ENCODE measurements at regions not wholly inside any gene's neighbourhood (a gene's known extent, or its start where the extent isn't known, plus 50 kb on each side); places are given as distances from the start of the nearest gene placed in this dataset.

DNA sequence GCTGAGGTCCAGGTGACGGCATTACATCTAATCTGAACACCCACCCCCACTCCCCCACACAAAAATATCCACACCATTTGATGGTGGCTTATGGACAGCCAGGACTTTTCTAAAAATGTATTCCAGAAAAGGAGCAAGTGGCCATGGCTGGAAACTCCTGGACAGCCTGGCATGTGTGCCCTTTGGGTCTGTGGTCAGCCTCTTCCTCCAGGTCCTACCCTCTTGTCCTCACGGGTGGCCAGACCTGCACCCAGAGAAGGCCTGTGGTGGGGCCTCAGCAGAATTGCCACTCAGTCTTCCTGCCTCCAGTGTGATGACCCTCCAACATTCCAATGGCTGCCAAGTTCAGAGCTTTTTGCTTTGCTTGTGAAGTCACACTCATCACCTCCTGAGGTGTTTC, 600.6 kb downstream of the AJAP1 start:
- no peak for TF ChIP-seq EP300 (IDR thresholded peaks at IDR 0.05; ENCODE audit: borderline replicate concordance)
- TF ChIP-seq NFIC (IDR thresholded peaks at IDR 0.05), result no peak
- TF ChIP-seq TCF12 (IDR thresholded peaks at IDR 0.05; ENCODE audit: low read depth), result no peak
- TF ChIP-seq ZBTB7A (IDR thresholded peaks at IDR 0.05; ENCODE audit: low read depth), result no peak
- TF ChIP-seq EGR1 (IDR thresholded peaks at IDR 0.05), result no peak
- TF ChIP-seq RAD21 (IDR thresholded peaks at IDR 0.05; ENCODE audit: low read depth), result no peak
- TF ChIP-seq CEBPB (IDR thresholded peaks at IDR 0.05), result no peak
- TF ChIP-seq, protein P1, sequence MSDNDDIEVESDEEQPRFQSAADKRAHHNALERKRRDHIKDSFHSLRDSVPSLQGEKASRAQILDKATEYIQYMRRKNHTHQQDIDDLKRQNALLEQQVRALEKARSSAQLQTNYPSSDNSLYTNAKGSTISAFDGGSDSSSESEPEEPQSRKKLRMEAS (IDR thresholded peaks at IDR 0.05), result no peak
- TF ChIP-seq YY1 (IDR thresholded peaks at IDR 0.05; ENCODE audit: low read depth), result no peak
- TF ChIP-seq FOXM1 (IDR thresholded peaks at IDR 0.05; ENCODE audit: borderline replicate concordance, low read depth), result no peak
- TF ChIP-seq TAF1 (IDR thresholded peaks at IDR 0.05; ENCODE audit: low read depth), result no peak

DNA sequence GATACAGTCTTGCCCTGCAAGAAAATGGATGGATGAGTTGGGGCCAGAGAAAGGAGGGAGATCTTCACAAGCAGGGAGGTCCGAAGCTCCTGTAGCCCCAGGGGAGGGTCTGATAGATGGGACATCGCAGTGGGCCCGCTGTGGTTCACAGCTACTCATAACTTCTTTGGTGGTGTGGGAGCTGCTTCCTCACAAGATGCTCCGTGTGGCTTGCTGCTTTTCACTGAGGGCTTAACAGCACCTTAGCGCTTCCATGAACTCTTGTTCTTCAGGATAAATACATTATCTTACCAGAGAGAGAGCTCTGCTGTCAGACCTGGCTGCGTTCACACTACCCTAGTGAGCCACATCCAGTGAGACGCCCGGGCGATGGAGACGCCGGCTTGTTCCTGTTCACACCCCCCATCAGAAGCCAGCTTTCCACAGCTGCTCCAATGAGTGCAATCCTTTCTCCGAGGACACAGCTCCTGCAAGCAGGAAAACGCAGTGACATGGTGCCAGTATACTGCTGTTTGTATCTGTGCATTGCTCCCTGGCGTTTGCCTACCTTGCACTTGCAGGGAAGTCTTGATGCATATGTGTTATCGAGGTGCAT, 599.8 kb downstream of the AJAP1 start:
- TF ChIP-seq EP300 (IDR thresholded peaks at IDR 0.05; ENCODE audit: borderline replicate concordance) (no peak), TEAD4 (IDR thresholded peaks at IDR 0.05) (no peak), RAD21 (IDR thresholded peaks at IDR 0.05; ENCODE audit: low read depth) (no peak), FOXM1 (IDR thresholded peaks at IDR 0.05; ENCODE audit: borderline replicate concordance, low read depth) (no peak), EGR1 (IDR thresholded peaks at IDR 0.05) (no peak), TCF12 (IDR thresholded peaks at IDR 0.05; ENCODE audit: low read depth) (no peak), CREB1 (IDR thresholded peaks at IDR 0.05; ENCODE audit: low read depth) (no peak), REST (IDR thresholded peaks at IDR 0.05; ENCODE audit: low read depth) (no peak), TAF1 (IDR thresholded peaks at IDR 0.05; ENCODE audit: low read depth) (no peak), CEBPB (IDR thresholded peaks at IDR 0.05) (no peak), YY1 (IDR thresholded peaks at IDR 0.05; ENCODE audit: low read depth) (no peak), NFIC (IDR thresholded peaks at IDR 0.05) (no peak), ZBTB7A (IDR thresholded peaks at IDR 0.05; ENCODE audit: low read depth) (no peak)
- TF ChIP-seq, protein P2, sequence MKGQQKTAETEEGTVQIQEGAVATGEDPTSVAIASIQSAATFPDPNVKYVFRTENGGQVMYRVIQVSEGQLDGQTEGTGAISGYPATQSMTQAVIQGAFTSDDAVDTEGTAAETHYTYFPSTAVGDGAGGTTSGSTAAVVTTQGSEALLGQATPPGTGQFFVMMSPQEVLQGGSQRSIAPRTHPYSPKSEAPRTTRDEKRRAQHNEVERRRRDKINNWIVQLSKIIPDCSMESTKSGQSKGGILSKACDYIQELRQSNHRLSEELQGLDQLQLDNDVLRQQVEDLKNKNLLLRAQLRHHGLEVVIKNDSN (IDR thresholded peaks at IDR 0.05), result no peak
- TF ChIP-seq, protein P1 (IDR thresholded peaks at IDR 0.05), result no peak

- TF ChIP-seq REST (IDR thresholded peaks at IDR 0.05; ENCODE audit: low read depth), result no peak
- no peak for TF ChIP-seq NFIC (IDR thresholded peaks at IDR 0.05)
Measured at GRCh38 chr1:5253036-5253435, 598.6 kb downstream of the AJAP1 start.

- TF ChIP-seq NFIC (IDR thresholded peaks at IDR 0.05), result no peak
- TF ChIP-seq ZBTB7A (IDR thresholded peaks at IDR 0.05; ENCODE audit: low read depth), result no peak
- TF ChIP-seq CREB1 (IDR thresholded peaks at IDR 0.05; ENCODE audit: low read depth), result no peak
- no peak for TF ChIP-seq CEBPB (IDR thresholded peaks at IDR 0.05)
- TF ChIP-seq TCF12 (IDR thresholded peaks at IDR 0.05; ENCODE audit: low read depth), result no peak
- TF ChIP-seq EP300 (IDR thresholded peaks at IDR 0.05; ENCODE audit: borderline replicate concordance), result no peak
Measured at GRCh38 chr1:5250336-5250735, 595.9 kb downstream of the AJAP1 start.

- TF ChIP-seq CREB1 (IDR thresholded peaks at IDR 0.05; ENCODE audit: low read depth) (no peak), REST (IDR thresholded peaks at IDR 0.05; ENCODE audit: low read depth) (no peak), TCF12 (IDR thresholded peaks at IDR 0.05; ENCODE audit: low read depth) (no peak), EP300 (IDR thresholded peaks at IDR 0.05; ENCODE audit: borderline replicate concordance) (no peak), FOXM1 (IDR thresholded peaks at IDR 0.05; ENCODE audit: borderline replicate concordance, low read depth) (no peak), TAF1 (IDR thresholded peaks at IDR 0.05; ENCODE audit: low read depth) (no peak), EGR1 (IDR thresholded peaks at IDR 0.05) (no peak), YY1 (IDR thresholded peaks at IDR 0.05; ENCODE audit: low read depth) (no peak), TEAD4 (IDR thresholded peaks at IDR 0.05) (no peak), NFIC (IDR thresholded peaks at IDR 0.05) (no peak), CEBPB (IDR thresholded peaks at IDR 0.05) (no peak), RAD21 (IDR thresholded peaks at IDR 0.05; ENCODE audit: low read depth) (no peak), ZBTB7A (IDR thresholded peaks at IDR 0.05; ENCODE audit: low read depth) (no peak)
- TF ChIP-seq, protein P1 (IDR thresholded peaks at IDR 0.05), result no peak
- TF ChIP-seq, protein P2 (IDR thresholded peaks at IDR 0.05), result no peak
Measured at GRCh38 chr1:5245348-5245747, 590.9 kb downstream of the AJAP1 start.

All from Ishikawa (cell line).